Stimulated activated CD8-positive, alpha-beta memory T cell treated with anti-CD3 and anti-CD28 coated beads, Interleukin-7, amount 100 ng/mL, for 1 hour (primary cell): ENCODE measurements at regions not wholly inside any gene's neighbourhood (a gene's known extent, or its start where the extent isn't known, plus 50 kb on each side); places are given as distances from the start of the nearest gene placed in this dataset.
"Not testable (repeated sequence)": the region's sequence is repeated elsewhere in the genome, so short reads cannot be mapped to it uniquely, and the experiment has no call there.

Experiments used
- DNase-seq, 2 donors: peaks; one replicate each; pipeline ENCODE4 v3.0.0-alpha.2; 2020; ENCODE audit warnings: low read depth in 2 of 2

DNA sequence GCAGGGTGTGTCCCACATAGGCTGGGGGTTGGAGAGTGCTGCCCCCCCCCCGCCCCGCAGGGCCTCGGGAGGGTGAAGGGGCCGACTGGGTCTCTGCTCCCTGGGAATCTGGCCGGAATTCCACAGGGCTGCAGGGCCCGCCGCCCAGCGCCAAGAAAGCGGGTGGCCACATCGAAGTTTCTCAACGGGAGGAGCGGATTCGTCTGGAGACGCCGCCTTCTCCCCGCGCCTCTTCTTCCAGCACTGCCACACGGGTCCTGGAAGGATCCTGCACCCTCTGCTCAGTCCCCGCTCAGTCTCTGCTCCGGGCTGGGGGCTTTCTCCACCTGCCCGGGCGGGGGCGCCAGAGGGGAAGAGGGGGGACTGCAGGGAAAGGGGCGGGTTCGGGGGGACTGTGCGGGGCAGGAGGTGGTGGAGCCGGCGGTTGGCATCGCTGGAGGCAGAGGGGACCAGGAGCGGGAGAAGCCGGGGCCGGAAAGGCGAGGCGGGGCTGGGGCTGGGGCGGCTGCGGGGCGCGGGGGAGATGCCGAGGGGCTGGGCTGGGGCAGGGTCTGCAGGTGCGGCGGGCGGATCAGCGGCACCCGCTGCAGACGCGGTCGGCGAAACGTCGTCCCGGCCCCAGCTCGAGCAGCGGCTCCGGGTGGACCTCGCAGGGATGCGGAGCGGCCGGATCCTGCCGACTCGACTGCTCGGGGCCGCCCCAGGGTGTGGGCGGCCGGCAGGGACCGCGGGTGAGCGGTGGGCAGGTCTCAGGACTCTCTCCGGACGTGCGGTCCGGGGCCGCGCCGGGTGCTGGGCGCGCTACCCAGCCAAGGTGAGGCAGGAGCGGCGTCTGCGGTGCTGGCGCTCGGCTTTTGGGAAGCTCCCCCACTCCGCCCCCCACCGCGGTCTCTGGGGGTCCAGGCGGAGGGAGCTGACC, 811.4 kb upstream of the TMEM132C start:
- no peak for DNase-seq

DNA sequence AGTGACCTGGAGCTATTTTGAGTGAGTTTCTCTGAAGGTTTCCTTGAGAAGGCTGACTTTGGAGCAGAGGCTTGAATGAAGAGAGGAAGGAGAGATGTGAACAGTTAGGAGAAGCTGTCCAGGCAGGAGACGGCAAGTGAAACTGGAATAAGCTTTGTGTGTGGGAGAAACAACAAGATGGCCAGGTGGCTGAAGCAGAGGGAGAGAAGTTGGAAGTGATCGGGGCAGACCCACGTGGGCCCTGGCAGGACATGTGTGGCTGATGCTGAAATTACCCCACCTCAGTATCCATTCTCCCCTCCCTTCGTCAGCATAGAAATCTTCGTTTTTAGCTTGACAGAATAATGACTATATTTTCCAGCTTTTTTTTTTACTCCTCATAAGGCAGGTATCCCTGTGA, 809.2 kb upstream of the TMEM132C start:
- DNase-seq: no peak

DNA sequence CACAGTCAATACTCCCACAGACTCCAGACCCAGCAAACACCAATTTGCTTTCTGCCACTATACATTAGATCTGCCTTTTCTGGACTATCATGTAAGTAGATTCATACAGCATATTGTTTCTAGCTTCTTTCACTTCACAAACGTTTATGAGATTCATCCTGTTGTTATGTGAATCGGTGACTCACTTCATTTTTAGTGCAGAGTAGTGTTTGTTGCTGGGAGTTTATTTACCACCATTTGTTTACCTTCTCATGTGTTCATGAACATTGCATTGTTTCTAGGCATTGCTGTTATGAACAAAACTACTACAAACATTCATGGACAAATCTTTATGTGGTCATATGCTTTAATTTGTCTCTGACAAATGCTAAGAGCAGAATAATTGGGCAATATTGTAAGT, 807.8 kb upstream of the TMEM132C start:
- no peak for DNase-seq

DNA sequence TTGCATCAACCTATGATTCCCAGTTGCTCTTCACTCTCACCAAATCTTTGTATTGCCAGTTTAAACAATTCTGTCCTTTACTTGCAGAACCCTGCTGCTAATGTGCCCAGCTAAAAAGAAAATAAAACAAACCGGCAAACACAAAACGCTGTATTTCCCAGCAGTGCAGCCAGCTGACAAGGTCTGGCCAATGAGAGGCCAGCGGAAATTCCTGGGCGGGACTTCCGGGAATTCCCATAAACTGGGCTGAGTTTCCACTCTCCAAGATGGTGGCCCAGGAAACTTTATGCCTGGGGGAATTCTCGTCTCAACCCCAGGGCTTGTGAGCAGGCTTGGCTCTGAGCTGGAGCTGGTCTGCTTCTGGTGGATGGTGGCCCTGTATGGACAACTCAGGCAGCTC, 807.3 kb upstream of the TMEM132C start:
- DNase-seq: no peak

DNA sequence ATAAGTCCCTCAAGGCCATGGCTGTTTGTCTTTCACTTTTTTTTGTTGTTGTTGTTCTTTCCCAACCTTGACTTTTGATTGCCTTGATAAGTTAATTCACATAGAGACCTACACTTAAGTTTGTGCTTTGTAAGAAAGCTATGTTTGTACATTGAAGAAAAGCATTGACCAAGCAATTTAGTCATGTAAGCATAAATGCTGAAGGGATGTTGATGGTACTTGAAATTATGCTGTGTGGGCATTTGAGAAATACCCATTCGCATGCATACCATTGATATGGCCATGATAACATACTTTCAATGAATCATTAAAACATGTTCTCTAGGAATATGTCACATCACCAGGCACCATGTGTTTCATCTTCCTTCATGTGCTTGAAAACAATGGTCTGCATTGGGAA, 803.7 kb upstream of the TMEM132C start:
- no peak for DNase-seq

DNA sequence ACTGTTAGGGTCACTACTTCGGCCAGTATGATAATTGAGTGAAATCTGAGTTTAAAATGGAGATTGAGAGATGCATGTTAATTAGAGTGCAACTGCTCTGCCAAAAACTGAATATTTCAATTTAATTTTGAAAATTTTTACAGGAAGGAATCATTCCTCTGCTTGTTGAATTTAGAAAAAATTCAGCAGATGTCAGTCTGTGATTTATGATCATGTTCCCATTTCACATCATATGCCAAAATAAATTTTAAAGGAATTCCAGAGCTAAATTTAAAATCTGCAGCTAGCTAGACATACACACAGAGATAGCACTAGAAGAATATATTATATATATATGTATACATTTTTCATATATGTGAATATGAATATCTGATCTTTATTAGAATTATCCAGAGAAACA, 797.6 kb upstream of the TMEM132C start:
- no peak for DNase-seq

DNA sequence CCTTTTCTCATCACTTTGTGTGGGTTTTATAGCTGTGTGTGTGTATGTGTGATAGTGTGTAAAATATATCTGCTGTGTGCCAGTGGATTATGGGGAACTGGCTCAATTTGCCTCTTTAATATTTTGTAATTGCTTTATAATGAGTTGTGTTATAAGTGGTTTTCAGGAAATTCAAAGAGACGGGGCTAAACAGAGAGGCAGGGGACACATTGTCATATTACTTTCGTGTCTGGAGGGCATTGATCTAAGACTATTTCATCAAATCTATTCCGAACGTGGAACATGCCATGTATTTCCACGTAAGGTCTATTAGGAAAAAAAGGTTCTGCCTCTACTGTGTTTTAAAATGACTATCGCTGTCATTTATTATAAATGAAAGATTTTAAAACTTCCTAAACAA, 793.2 kb upstream of the TMEM132C start:
- no peak for DNase-seq

DNA sequence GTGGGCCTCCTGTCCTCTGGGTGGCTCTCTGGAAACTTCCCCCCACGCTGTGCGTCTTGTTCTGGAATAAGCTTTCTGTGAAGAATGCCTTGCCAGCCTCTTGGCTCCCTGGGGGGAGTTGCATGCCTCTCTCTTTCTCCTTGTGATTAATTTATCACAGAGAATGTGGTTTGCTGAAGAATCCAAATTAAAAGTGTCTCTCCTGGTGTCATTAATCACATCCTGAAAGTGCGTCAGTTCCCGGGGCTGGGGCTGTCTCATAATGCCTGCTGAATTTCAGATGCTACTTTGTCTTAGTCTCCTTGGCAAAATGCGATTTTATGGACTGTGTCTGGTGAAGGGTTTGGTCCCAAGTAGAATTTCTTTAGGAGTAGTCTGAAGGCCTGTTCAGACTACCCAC, 787.7 kb upstream of the TMEM132C start:
- DNase-seq: no peak

DNA sequence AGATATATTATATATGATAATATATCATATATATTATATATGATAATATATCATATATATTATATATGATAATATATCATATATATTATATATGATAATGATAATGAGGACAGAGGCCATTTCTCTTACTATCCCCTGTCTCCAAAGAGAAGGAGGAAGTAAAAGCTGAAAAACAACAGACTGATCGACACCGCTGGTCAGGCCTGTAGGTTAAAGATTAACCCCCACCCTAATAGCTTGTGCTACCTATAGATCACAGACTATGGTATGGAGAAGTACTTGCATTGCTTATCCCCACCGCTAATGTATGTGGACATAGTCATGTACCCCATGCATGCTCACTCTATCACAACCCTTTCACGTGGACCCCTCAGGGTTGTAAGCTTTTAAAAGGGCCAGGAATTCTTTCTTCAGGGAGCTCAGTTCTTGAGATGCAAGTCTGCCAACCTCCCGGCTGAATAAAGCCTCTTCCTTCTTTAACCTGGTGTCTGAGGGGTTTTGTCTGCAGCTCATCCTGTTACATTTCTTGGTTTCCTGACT, 786.1 kb upstream of the TMEM132C start:
- no peak for DNase-seq

DNA sequence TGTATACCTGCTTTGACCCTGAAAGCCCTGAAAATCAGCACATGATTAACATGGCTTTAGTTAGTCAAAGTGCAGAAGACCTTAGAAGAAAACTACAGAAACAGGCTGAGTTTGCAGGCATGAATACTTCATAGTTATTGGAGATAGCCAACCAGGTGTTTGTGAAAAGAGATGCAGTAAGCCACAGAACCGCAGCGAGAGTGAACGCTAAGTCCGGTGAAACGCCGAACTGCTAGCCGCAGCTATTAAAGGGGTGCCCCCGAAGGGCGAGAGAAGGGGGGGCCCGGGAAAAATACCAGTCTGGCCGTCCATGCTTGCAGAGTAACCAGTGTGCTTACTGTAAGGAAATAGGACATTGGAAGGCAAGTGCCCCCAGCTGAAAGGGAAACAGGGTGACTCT, 784.0 kb upstream of the TMEM132C start:
- no peak for DNase-seq

DNA sequence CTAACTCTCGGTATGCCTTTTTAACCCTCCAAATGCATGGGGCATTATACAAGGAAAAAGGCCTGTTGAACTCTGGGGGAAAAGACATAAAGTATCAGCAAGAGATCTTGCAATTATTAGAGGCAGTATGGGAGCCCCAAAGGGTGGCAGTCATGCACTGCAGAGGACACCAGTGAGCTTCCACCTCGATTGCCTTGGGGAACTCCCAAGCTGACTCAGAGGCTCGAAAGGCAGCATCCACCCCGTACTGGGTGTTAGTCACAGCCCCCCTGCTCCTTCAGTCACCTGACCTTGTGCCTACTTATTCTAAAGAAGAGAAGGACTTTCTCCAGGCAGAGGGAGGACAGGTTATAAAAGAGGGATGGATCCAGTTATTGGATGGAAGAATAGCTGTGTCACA, 781.4 kb upstream of the TMEM132C start:
- no peak for DNase-seq

DNA sequence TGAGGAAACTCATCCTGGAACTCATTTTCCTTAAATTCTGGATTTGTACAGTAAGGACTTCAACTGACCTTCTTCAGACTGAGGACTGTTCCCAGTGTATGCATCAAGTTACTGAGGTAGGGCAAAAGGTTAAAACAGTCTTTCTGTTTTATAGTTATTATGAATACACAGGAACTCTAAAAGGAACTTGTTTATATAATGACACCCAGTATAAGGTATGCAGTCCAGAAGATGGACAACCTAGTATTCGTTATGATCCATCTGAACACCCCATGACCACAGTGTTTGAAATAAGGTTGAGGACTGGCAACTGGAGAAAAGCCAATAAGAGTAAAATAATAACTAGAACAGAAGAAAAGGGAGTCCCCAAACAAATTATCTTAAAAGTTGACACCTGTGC, 779.9 kb upstream of the TMEM132C start:
- no peak for DNase-seq

DNA sequence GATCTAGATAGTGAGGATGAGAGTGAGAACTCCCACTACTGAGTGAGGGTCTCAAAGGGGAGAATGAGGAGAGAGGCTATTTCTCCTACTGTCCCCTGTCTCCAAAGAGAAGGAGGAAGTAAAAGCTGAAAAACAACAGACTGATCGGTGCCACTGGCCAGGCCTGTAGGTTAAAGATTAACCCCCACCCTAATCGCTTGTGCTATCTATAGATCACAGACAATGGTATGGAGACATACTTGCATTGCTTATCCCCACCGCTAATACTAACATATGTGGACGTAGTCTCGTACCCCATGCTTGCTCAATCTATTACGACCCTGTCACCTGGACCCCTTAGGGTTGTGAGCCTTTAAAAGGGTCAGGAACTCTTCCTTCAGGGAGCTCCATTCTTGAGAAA, 777.9 kb upstream of the TMEM132C start:
- no peak for DNase-seq

DNA sequence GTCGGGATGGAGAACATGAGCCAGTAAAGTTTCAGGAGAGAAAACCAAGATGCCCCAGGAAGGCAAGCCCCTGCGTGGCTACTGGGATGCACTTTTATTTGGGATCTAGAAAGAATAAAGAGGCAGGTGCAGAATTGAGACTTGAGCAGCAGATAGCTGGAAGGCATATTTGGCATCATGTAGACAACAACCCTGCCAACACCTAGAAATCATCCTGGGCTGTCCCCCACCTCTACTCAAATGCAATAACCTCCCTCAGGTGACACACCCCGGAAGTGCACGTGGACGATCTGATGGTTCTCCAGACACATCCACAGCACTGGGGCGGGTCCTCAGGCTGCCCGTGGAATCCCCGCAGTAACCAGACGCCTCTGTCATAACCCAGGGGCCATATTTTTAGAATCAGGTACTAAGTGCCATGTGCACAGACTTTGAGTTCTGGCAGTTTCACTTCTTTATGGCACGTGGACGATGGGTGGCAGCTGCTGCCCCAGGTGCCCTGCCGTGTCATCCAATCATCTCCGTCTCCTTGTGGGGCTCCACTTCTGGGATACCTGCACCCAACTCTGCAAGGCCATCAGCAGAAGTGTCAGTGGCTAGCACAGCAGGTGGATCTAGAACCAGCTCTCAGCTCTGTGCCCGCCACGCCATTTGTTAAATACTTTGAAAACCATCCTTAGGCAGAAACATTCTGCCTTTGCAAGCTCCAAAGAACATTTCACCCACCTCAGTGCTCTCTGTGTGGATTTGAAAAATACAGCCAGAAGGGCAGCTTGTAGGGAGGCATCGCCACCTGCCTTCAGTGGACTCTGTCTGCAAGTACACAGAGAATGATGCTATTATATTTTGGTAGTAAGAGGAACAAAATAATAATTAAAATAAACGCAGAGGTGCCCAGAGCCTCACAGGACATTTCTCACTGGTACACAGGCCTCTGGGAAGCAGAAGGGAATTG, 771.7 kb upstream of the TMEM132C start:
- no peak for DNase-seq

DNA sequence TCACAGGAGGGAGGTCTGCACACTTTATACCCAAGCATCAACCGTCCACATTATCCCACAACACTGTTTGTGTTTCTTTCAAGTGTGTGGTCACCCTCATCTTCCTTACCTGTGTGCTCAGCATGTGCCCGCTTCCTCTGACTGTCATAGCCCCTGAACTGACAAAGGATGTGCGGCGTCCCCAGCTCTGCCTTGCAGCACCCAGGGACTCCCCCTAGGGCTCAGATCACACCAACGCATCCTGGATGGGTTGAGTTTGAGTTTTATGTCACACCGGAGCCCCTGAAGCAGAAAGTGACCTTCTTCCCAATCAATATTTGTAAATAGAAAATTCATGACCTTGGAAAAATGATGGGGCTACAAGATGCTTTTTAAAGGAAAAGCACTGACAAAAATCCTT, 770.7 kb upstream of the TMEM132C start:
- no peak for DNase-seq

DNA sequence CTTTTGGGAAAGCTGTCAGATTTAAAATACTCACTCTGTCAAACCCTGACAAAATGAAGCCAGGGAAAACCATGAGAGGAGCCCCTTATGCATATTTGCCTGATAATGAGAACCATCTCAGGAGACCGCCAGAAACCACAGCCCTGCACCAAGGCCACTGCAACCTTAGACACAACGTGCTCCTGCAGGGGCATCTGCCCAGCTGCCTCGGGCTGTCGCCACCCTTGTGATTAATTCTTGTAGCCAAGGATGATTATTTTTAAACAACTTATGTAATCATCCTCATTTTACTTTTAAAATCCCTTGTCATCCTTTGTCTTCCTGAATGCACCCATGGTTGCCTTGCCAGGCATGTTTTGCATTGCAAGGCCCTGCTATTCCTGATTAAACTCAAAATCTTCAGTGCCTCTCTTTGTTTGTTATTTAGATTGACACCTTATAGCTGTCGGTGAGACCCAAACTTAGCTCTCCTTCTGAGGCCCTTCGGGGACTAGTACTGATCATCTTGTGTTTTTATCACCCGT, 766.4 kb upstream of the TMEM132C start:
- DNase-seq: no peak

DNA sequence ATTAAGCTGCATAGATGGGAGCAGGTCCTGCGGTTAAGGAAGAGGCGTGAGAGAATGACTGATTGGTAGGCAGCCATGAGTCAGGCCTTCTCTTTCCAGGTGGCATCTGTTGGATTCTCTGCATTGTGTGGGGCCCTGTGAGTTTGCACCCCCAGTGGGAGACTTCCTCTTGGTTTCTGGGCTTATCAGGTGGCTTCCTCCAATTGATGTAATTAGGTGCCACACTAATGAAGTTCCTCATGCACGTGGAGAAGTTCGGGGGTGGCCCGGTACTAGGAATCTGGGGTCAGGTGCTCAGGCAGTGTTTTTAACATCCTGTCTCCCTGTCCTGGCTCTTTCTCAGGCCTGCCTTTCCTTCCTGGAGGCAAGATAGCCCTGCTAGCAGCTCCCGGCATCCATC, 765.1 kb upstream of the TMEM132C start:
- no peak for DNase-seq

DNA sequence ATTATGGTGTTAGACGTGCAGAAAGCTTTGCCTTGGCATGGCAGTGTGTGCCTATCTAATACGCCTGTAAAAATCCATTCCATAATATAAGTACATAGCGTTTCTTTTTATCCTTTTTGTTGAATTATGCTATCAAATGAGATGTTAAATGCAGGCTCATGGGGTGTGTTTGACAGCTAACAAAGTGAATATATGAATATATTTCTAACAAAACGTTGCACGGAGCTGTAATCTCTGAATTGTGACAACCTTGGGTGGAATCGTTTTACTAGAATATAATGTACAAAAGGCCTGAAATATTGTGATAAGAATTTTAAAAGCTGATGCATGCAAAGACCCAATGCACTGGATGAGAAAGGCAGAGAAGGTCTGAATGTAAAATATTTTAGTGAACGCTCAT, 763.7 kb upstream of the TMEM132C start:
- DNase-seq: no peak

DNA sequence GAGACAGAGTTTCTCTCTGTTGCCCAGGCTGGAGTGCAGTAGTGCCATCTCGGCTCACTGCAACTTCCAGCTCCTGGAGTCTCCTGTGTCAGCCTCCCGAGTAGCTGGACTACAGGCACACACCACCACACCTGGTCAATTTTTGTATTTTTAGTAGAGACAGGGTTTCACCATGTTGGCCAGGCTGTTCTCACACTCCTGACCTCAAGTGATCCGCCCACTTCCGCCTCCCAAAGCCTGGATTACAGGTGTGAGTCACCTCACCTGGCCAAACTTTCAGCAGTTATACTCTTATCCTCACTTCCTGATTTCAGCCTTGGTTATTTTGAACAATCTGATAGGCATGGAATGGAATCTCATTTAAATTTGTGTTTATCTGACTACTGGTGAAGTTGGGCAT, 763.0 kb upstream of the TMEM132C start:
- DNase-seq: not testable (repeated sequence)

DNA sequence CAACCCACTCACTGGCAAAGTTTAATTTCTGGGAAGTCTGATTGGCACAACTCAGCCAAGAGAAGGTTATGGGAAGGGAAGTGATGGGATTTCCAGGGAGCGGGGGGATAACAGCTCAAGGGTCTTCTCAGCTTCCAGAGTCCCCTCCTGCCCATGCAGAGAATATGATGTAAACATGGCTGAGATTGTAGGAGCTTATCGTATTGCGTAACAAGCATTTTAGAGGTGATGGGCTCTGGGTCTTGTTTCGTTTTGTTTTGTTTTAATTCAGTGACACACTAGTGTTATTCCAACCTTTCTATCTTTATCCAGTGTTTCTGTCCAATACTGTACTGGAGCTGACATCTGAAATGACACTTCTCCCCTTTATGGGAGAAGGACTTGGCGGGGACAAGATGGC, 762.1 kb upstream of the TMEM132C start:
- no peak for DNase-seq

DNA sequence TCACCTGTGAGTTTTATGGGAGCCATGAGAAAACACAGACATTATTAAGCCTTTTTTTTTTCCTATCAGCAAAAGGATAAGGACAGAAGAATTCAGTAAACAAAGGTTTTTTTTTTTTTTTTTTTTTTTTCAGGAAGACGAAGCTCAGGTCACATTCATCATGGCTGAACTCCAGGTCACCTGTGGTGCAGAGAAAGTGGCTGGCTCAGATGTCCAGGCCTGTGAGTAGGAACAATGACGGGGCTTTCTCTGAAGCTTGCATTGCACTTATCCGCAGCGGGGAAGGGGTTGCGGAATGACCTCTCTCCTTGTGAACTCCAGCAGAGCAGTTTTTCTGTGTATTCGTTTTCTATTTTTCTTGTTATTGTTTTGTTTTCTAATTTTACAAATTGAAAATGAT, 759.6 kb upstream of the TMEM132C start:
- DNase-seq: no peak

DNA sequence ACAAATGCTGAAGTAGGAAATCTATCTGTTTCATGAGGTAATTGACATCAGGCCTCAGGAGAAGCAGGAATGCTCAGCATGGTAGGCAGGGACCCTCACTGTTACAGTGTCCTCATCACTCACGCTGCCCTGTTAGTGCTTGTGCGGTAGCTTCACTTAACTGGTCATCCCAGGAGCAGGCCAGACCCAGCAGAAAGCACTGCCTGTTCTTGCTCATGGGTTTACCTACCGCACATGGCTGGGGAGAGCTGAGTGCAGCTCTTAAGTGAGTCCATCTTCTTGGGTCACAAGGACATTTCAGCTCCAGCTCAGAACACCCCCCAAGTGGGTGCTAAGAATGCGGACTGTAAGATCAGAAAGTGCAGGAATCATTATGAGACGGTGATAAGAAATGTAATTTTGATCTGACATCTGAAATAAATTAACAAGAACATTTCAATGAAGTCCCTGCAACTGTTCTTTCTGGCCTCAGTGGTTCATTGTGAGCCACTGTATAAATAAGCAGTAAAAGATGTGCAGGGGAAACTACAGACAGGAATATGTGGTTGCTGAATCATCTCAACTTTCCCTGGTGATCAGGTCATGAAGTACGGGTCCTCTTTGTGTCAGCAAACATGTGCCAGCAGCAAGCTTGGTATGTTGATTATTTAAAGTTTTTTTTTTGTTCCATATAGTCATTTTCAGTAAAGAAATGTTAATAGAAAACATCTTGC, 757.7 kb upstream of the TMEM132C start:
- DNase-seq: no peak
